ENCODE measurements at regions not wholly inside any gene's neighbourhood (a gene's known extent, or its start where the extent isn't known, plus 50 kb on each side); places are given as distances from the start of the nearest gene placed in this dataset.

- no peak for DNase-seq
- no peak overlapping the region for H3K4ac ChIP-seq (ENCODE audit: low read depth, low read length)
- no peaks in the 10 kb centered on the region for H3K27me3 ChIP-seq (ENCODE audit: insufficient read depth, low read length, poor library complexity)
- H3K4me3 ChIP-seq (ENCODE audit: low read length): no peak overlapping the region
- H4K8ac ChIP-seq (ENCODE audit: low read depth, low read length): no peak overlapping the region
- no peak overlapping the region for H2BK15ac ChIP-seq (replicated peaks; ENCODE audit: low read depth)
- H3K18ac ChIP-seq (ENCODE audit: low read length): no peak overlapping the region
- no peak overlapping the region for H2BK120ac ChIP-seq (ENCODE audit: low read depth, low read length)
- H3K36me3 ChIP-seq (ENCODE audit: control insufficient read depth, insufficient read depth, low read length): no peaks in the 10 kb centered on the region
- H3K79me2 ChIP-seq (ENCODE audit: control insufficient read depth, insufficient read depth, low read length): no peaks in the 10 kb centered on the region
- no peak overlapping the region for H3K9ac ChIP-seq (ENCODE audit: low read length)
- no peak overlapping the region for H4K5ac ChIP-seq (ENCODE audit: low read length)
- no peak overlapping the region for H3K23ac ChIP-seq (ENCODE audit: low read length)
- H3K56ac ChIP-seq (ENCODE audit: low read length): no peak overlapping the region
- no peak overlapping the region for H3K27ac ChIP-seq (ENCODE audit: low read depth, low read length)
- H3K79me1 ChIP-seq (ENCODE audit: low read length): no peaks in the 10 kb centered on the region
- no peaks in the 10 kb centered on the region for H3K4me1 ChIP-seq (ENCODE audit: control insufficient read depth, low read depth, low read length)
- no peak overlapping the region for H2BK5ac ChIP-seq (ENCODE audit: low read length)
- no peak overlapping the region for H2AK5ac ChIP-seq (ENCODE audit: low read length)
- H3K4me2 ChIP-seq (ENCODE audit: low read length): no peak overlapping the region
These were observed 164.1 kb upstream of the KCNQ5 start for GRCh38 chr6:72457738-72458137.

DNA sequence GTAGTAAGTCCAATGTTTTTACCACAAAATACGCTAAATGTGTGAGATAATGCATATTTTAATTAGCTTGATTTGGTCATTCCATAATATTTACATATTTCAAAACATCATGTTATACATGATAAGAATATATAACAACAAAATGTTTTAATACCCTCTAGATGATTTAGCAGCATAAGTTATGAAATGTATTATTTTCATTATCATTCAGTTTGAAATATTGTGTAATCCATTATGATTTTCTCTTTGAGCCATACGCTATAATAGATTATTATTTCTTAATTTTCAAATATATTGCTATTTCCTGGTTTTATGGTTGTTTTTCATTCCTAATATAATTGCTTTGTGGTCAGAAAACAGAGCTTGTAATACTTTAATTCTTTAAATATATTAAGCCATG, 163.3 kb upstream of the KCNQ5 start:
- Histone ChIP-seq H3K4ac (ENCODE audit: low read depth, low read length) (no peak overlapping the region), H3K4me3 (ENCODE audit: low read length) (no peak overlapping the region), H3K36me3 (ENCODE audit: control insufficient read depth, insufficient read depth, low read length) (no peaks in the 10 kb centered on the region), H2BK120ac (ENCODE audit: low read depth, low read length) (no peak overlapping the region), H3K4me2 (ENCODE audit: low read length) (no peak overlapping the region), H4K5ac (ENCODE audit: low read length) (no peak overlapping the region), H2BK15ac (replicated peaks; ENCODE audit: low read depth) (no peak overlapping the region), H3K79me2 (ENCODE audit: control insufficient read depth, insufficient read depth, low read length) (no peaks in the 10 kb centered on the region), H2BK5ac (ENCODE audit: low read length) (no peak overlapping the region), H4K8ac (ENCODE audit: low read depth, low read length) (no peak overlapping the region), H3K18ac (ENCODE audit: low read length) (no peak overlapping the region), H3K4me1 (ENCODE audit: control insufficient read depth, low read depth, low read length) (no peaks in the 10 kb centered on the region), H3K79me1 (ENCODE audit: low read length) (no peaks in the 10 kb centered on the region), H3K23ac (ENCODE audit: low read length) (no peak overlapping the region), H3K9ac (ENCODE audit: low read length) (no peak overlapping the region), H3K27me3 (ENCODE audit: insufficient read depth, low read length, poor library complexity) (no peaks in the 10 kb centered on the region), H3K27ac (ENCODE audit: low read depth, low read length) (no peak overlapping the region), H3K56ac (ENCODE audit: low read length) (no peak overlapping the region), H2AK5ac (ENCODE audit: low read length) (no peak overlapping the region)
- no CpG with 5 or more reads among the region's 2 CpGs for WGBS (ENCODE audit: extremely low coverage, insufficient coverage, low lambda C conversion rate)
- no peak for DNase-seq

- DNase-seq: no peak
- no peak overlapping the region for H4K5ac ChIP-seq (ENCODE audit: low read length)
- H3K4me2 ChIP-seq (ENCODE audit: low read length): no peak overlapping the region
- no peak overlapping the region for H2BK5ac ChIP-seq (ENCODE audit: low read length)
- H2AK5ac ChIP-seq (ENCODE audit: low read length): no peak overlapping the region
- H3K18ac ChIP-seq (ENCODE audit: low read length): no peak overlapping the region
- H2BK15ac ChIP-seq (replicated peaks; ENCODE audit: low read depth): no peak overlapping the region
- no peak overlapping the region for H3K4ac ChIP-seq (ENCODE audit: low read depth, low read length)
- no peak overlapping the region for H3K9ac ChIP-seq (ENCODE audit: low read length)
- peaks cover 4% of the 10 kb centered on the region for H3K4me1 ChIP-seq (ENCODE audit: control insufficient read depth, low read depth, low read length)
- no peak overlapping the region for H3K27ac ChIP-seq (ENCODE audit: low read depth, low read length)
- H3K56ac ChIP-seq (ENCODE audit: low read length): no peak overlapping the region
- H3K27me3 ChIP-seq (ENCODE audit: insufficient read depth, low read length, poor library complexity): no peaks in the 10 kb centered on the region
- no peak overlapping the region for H4K8ac ChIP-seq (ENCODE audit: low read depth, low read length)
- no peak overlapping the region for H2BK120ac ChIP-seq (ENCODE audit: low read depth, low read length)
- no peak overlapping the region for H3K4me3 ChIP-seq (ENCODE audit: low read length)
- H3K79me2 ChIP-seq (ENCODE audit: control insufficient read depth, insufficient read depth, low read length): no peaks in the 10 kb centered on the region
- H3K23ac ChIP-seq (ENCODE audit: low read length): no peak overlapping the region
- no peaks in the 10 kb centered on the region for H3K79me1 ChIP-seq (ENCODE audit: low read length)
- no CpG with 5 or more reads among the region's 1 CpG for WGBS (ENCODE audit: extremely low coverage, insufficient coverage, low lambda C conversion rate)
- no peaks in the 10 kb centered on the region for H3K36me3 ChIP-seq (ENCODE audit: control insufficient read depth, insufficient read depth, low read length)
These were observed 160.7 kb upstream of the KCNQ5 start for GRCh38 chr6:72461144-72461543.

GRCh38 chr6:72464246-72464645, 157.6 kb upstream of the KCNQ5 start:
- H3K18ac ChIP-seq (ENCODE audit: low read length): no peak overlapping the region

DNA sequence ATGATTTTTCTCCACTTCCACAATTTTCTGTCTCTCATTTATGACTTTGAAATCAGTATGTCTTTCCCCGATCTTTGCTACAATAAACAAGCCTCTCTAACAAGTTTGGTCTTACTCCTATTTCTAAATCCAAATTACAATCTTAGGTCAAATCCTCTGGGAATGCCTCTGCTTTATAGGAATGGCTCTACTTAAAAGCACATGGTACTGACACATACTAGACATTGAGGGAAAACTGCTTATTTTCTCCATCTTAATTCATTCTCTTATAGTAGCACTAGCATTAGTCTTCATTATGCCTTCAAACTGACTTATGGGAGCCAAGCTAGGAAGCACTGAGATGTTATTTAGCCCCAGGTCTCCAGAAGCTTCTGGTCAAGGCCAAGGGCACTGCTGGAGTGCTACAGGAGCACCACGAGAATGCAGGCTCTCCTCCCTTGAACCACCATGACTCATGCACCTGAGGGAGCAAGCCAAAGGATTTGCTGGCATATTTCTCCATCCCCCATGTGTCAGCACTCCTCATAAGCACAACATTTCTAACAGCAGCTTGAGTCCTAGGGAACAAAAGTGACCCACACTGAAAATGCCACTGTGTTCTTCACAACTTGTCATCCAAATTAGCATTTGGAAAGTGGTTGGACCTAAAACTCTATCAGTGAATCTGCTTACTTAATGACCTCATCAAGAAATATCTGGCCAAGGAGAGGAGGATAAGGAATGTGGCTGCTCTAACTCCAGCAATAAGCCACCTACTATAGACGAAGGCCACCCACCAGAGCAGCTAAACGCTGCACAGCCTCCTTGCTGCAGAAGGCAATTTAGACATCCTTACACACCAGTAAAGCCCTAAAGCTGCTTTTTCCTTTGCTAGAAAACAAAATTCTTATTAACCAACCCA, 156.8 kb upstream of the KCNQ5 start:
- no CpG with 5 or more reads among the region's 4 CpGs for WGBS (ENCODE audit: extremely low coverage, insufficient coverage, low lambda C conversion rate)
- peak; percentile 66 for DNase-seq

More at GRCh38 chr6:72464246-72464645, 157.6 kb upstream of the KCNQ5 start:
- no peak for DNase-seq
- Histone ChIP-seq H2BK5ac (ENCODE audit: low read length) (no peak overlapping the region), H3K27ac (ENCODE audit: low read depth, low read length) (no peak overlapping the region), H2BK15ac (replicated peaks; ENCODE audit: low read depth) (no peak overlapping the region), H3K4me3 (ENCODE audit: low read length) (no peak overlapping the region), H3K79me2 (ENCODE audit: control insufficient read depth, insufficient read depth, low read length) (no peaks in the 10 kb centered on the region), H3K4me1 (ENCODE audit: control insufficient read depth, low read depth, low read length) (peaks cover 4% of the 10 kb centered on the region), H4K5ac (ENCODE audit: low read length) (no peak overlapping the region), H4K8ac (ENCODE audit: low read depth, low read length) (no peak overlapping the region), H3K79me1 (ENCODE audit: low read length) (no peaks in the 10 kb centered on the region), H2BK120ac (ENCODE audit: low read depth, low read length) (no peak overlapping the region), H3K36me3 (ENCODE audit: control insufficient read depth, insufficient read depth, low read length) (no peaks in the 10 kb centered on the region), H3K56ac (ENCODE audit: low read length) (no peak overlapping the region), H3K27me3 (ENCODE audit: insufficient read depth, low read length, poor library complexity) (no peaks in the 10 kb centered on the region), H3K4me2 (ENCODE audit: low read length) (no peak overlapping the region), H2AK5ac (ENCODE audit: low read length) (no peak overlapping the region), H3K4ac (ENCODE audit: low read depth, low read length) (no peak overlapping the region), H3K23ac (ENCODE audit: low read length) (no peak overlapping the region), H3K9ac (ENCODE audit: low read length) (no peak overlapping the region)
- WGBS (ENCODE audit: extremely low coverage, insufficient coverage, low lambda C conversion rate): no CpG with 5 or more reads among the region's 2 CpGs

GRCh38 chr6:72466471-72466870, 155.4 kb upstream of the KCNQ5 start:
- Histone ChIP-seq H3K27me3 (ENCODE audit: insufficient read depth, low read length, poor library complexity) (no peaks in the 10 kb centered on the region), H4K8ac (ENCODE audit: low read depth, low read length) (no peak overlapping the region), H4K5ac (ENCODE audit: low read length) (no peak overlapping the region), H3K18ac (ENCODE audit: low read length) (peak overlapping the region; percentile 75), H3K4ac (ENCODE audit: low read depth, low read length) (no peak overlapping the region), H3K27ac (ENCODE audit: low read depth, low read length) (no peak overlapping the region), H2BK15ac (replicated peaks; ENCODE audit: low read depth) (peak overlapping the region; percentile 57), H3K79me2 (ENCODE audit: control insufficient read depth, insufficient read depth, low read length) (no peaks in the 10 kb centered on the region), H3K56ac (ENCODE audit: low read length) (no peak overlapping the region), H3K4me2 (ENCODE audit: low read length) (no peak overlapping the region), H3K23ac (ENCODE audit: low read length) (no peak overlapping the region), H3K4me1 (ENCODE audit: control insufficient read depth, low read depth, low read length) (peaks cover 4% of the 10 kb centered on the region), H3K79me1 (ENCODE audit: low read length) (no peaks in the 10 kb centered on the region), H2BK5ac (ENCODE audit: low read length) (peak overlapping the region; percentile 90), H2AK5ac (ENCODE audit: low read length) (peak overlapping the region; percentile 43), H3K36me3 (ENCODE audit: control insufficient read depth, insufficient read depth, low read length) (no peaks in the 10 kb centered on the region), H3K9ac (ENCODE audit: low read length) (no peak overlapping the region), H3K4me3 (ENCODE audit: low read length) (no peak overlapping the region), H2BK120ac (ENCODE audit: low read depth, low read length) (no peak overlapping the region)
- DNase-seq: no peak

More for the DNA sequence above, 156.8 kb upstream of the KCNQ5 start:
- H3K9ac ChIP-seq (ENCODE audit: low read length): no peak overlapping the region
- no peaks in the 10 kb centered on the region for H3K79me2 ChIP-seq (ENCODE audit: control insufficient read depth, insufficient read depth, low read length)
- H4K8ac ChIP-seq (ENCODE audit: low read depth, low read length): no peak overlapping the region
- no peaks in the 10 kb centered on the region for H3K79me1 ChIP-seq (ENCODE audit: low read length)
- H3K36me3 ChIP-seq (ENCODE audit: control insufficient read depth, insufficient read depth, low read length): no peaks in the 10 kb centered on the region
- H3K18ac ChIP-seq (ENCODE audit: low read length): no peak overlapping the region
- H2BK15ac ChIP-seq (replicated peaks; ENCODE audit: low read depth): no peak overlapping the region
- no peak overlapping the region for H4K5ac ChIP-seq (ENCODE audit: low read length)
- no peak overlapping the region for H3K27ac ChIP-seq (ENCODE audit: low read depth, low read length)
- H2AK5ac ChIP-seq (ENCODE audit: low read length): no peak overlapping the region
- no peak overlapping the region for H3K56ac ChIP-seq (ENCODE audit: low read length)
- H3K23ac ChIP-seq (ENCODE audit: low read length): no peak overlapping the region
- H3K4ac ChIP-seq (ENCODE audit: low read depth, low read length): no peak overlapping the region
- H3K4me3 ChIP-seq (ENCODE audit: low read length): no peak overlapping the region
- no peak overlapping the region for H2BK120ac ChIP-seq (ENCODE audit: low read depth, low read length)
- H3K4me1 ChIP-seq (ENCODE audit: control insufficient read depth, low read depth, low read length): peaks cover 4% of the 10 kb centered on the region
- no peaks in the 10 kb centered on the region for H3K27me3 ChIP-seq (ENCODE audit: insufficient read depth, low read length, poor library complexity)
- no peak overlapping the region for H2BK5ac ChIP-seq (ENCODE audit: low read length)
- H3K4me2 ChIP-seq (ENCODE audit: low read length): no peak overlapping the region
